H1 (cell line): ENCODE measurements at regions not wholly inside any gene's neighbourhood (a gene's known extent, or its start where the extent isn't known, plus 50 kb on each side); places are given as distances from the start of the nearest gene placed in this dataset.

Experiments
- CTCF ChIA-PET: fragments of 300-600 bp; sonication (Branson Sonifier 250); formaldehyde crosslinking; loops from one replicate; lab custom pipeline; 2021; ENCODE audit not compliant: partially characterized antibody; lab: Charles Lee
- POLR2A ChIA-PET: fragments of 300-600 bp; sonication (Branson Sonifier 250); formaldehyde crosslinking; loops from one replicate; lab custom pipeline; 2021; ENCODE audit warnings: inconsistent platforms; ENCODE audit not compliant: partially characterized antibody; lab: Charles Lee
- DNase-seq, 2 experiments: peaks; one replicate each; pipeline versions ENCODE4 v3.0.0 to v3.0.0-alpha.2; 2010 to 2022; ENCODE audit warnings: low spot score in 2 of 2, low read depth in 1 of 2, mixed read lengths in 1 of 2
- FAIRE-seq: peaks from 2 replicates; lab custom pipeline; 2011; peaks lifted over from hg19 to GRCh38; lab: Jason Lieb, UNC
- H2AFZ ChIP-seq: 2 replicates; pipeline ENCODE4 v1.8.1; 2012; ENCODE audit warnings: low read length, inconsistent platforms
- H2AK5ac ChIP-seq: 2 replicates; pipeline ENCODE4 v1.6.1; 2013; ENCODE audit warnings: low read depth, low read length
- H2BK120ac ChIP-seq: replicated peaks from 2 replicates; pipeline ENCODE3; 2013; ENCODE audit warnings: low read depth, low read length, inconsistent platforms
- H2BK12ac ChIP-seq: 2 replicates; pipeline ENCODE4 v1.6.1; 2013; ENCODE audit warnings: low read depth, low read length
- H2BK15ac ChIP-seq: 2 replicates; pipeline ENCODE4 v1.6.1; 2013; ENCODE audit warnings: low read length
- H2BK20ac ChIP-seq: 2 replicates; pipeline ENCODE4 v1.6.1; 2013; ENCODE audit warnings: low read length
- H2BK5ac ChIP-seq: 2 replicates; pipeline ENCODE4 v1.6.1; 2013; ENCODE audit warnings: low read depth, low read length
- H3K14ac ChIP-seq: 2 replicates; pipeline ENCODE4 v1.6.1; 2013; ENCODE audit warnings: inconsistent platforms; ENCODE audit not compliant: insufficient read length
- H3K18ac ChIP-seq: 2 replicates; pipeline ENCODE4 v1.6.1; 2013; ENCODE audit warnings: low read length; ENCODE audit errors: extremely low read depth
- H3K23ac ChIP-seq: 2 replicates; pipeline ENCODE4 v1.6.1; 2013; ENCODE audit warnings: inconsistent platforms; ENCODE audit not compliant: insufficient read length
- H3K23me2 ChIP-seq: 2 replicates; pipeline ENCODE4 v1.6.1; 2013; ENCODE audit warnings: low read depth, low read length
- H3K27ac ChIP-seq: 2 replicates; pipeline ENCODE4 v1.6.1; 2011; ENCODE audit warnings: low read depth, low read length, inconsistent platforms
- H3K27me3 ChIP-seq, 4 experiments: replicated peaks in 1 of 4; 1 replicate in 1 of 4; 2 replicates in 3 of 4; pipeline versions ENCODE4 v1.6.1 to v1.8.1; 2011 to 2013; ENCODE audit warnings: low read length in 3 of 4, mild to moderate bottlenecking in 3 of 4, inconsistent platforms in 2 of 4, mixed read lengths in 2 of 4, moderate library complexity in 1 of 4; ENCODE audit not compliant: control insufficient read depth in 3 of 4, insufficient read depth in 3 of 4; ENCODE audit errors: extremely low read depth in 1 of 4
- H3K36me3 ChIP-seq, 4 experiments: 2 replicates each; pipeline versions ENCODE4 v1.6.1 to v1.8.1; 2011 to 2013; ENCODE audit warnings: mild to moderate bottlenecking in 4 of 4, low read length in 3 of 4, moderate library complexity in 2 of 4, control low read depth in 1 of 4, inconsistent platforms in 1 of 4; ENCODE audit not compliant: insufficient read depth in 4 of 4, control insufficient read depth in 2 of 4
- H3K4ac ChIP-seq: replicated peaks from 2 replicates; pipeline ENCODE3; 2013; ENCODE audit warnings: low read length, low read depth, mixed read lengths, inconsistent platforms; ENCODE audit not compliant: insufficient read length
- H3K4me1 ChIP-seq, 4 experiments: replicated peaks in 1 of 4; 1 replicate in 1 of 4; 2 replicates in 3 of 4; pipeline versions ENCODE4 v1.6.1 to v1.8.1; 2011 to 2013; ENCODE audit warnings: low read length in 3 of 4, inconsistent platforms in 2 of 4, mixed read lengths in 1 of 4; ENCODE audit not compliant: insufficient read depth in 4 of 4, control insufficient read depth in 3 of 4
- H3K4me2 ChIP-seq, 2 experiments: 2 replicates each; pipeline versions ENCODE4 v1.6.1 to v1.8.1; 2011 to 2013; ENCODE audit warnings: low read depth in 2 of 2, low read length in 2 of 2, control low read depth in 1 of 2, inconsistent platforms in 1 of 2, mild to moderate bottlenecking in 1 of 2; ENCODE audit not compliant: insufficient read depth in 1 of 2
- H3K4me3 ChIP-seq, 4 experiments: fragments of 200-600, 300-600 bp in 1 of 4; sonication (generic), shearing (Covaris generic), sonication (Bioruptor Twin) in 1 of 4; 2 replicates each; pipeline versions ENCODE4 v1.5.1 to v1.8.1; 2011 to 2016; ENCODE audit warnings: low read length in 4 of 4, low read depth in 3 of 4, control low read depth in 2 of 4, inconsistent platforms in 2 of 4, mild to moderate bottlenecking in 2 of 4, mixed read lengths in 1 of 4, moderate library complexity in 1 of 4; ENCODE audit not compliant: insufficient read depth in 2 of 4; ENCODE audit errors: extremely low read depth in 1 of 4
- H3K56ac ChIP-seq: replicated peaks from 2 replicates; pipeline ENCODE3; 2013; ENCODE audit warnings: low read depth, mild to moderate bottlenecking, mixed read lengths, low read length, inconsistent platforms; ENCODE audit not compliant: insufficient read length
- H3K79me1 ChIP-seq: 2 replicates; pipeline ENCODE4 v1.6.1; 2013; ENCODE audit warnings: low read depth, low read length, control low read depth
- H3K79me2 ChIP-seq, 2 experiments: 2 replicates each; pipeline versions ENCODE4 v1.6.1 to v1.8.1; 2012 to 2013; ENCODE audit warnings: low read length in 2 of 2, mild to moderate bottlenecking in 2 of 2, inconsistent platforms in 1 of 2; ENCODE audit not compliant: insufficient read depth in 2 of 2, control insufficient read depth in 1 of 2
- H3K9ac ChIP-seq, 4 experiments: replicated peaks in 1 of 4; 1 replicate in 1 of 4; 2 replicates in 3 of 4; pipeline versions ENCODE4 v1.6.1 to v1.8.1; 2011 to 2013; ENCODE audit warnings: low read depth in 3 of 4, low read length in 3 of 4, control low read depth in 2 of 4, mild to moderate bottlenecking in 2 of 4, moderate library complexity in 2 of 4, inconsistent platforms in 1 of 4; ENCODE audit errors: extremely low read depth in 1 of 4
- H3K9me3 ChIP-seq, 2 experiments: 2 replicates each; pipeline versions ENCODE4 v1.6.1 to v1.8.1; 2012 to 2013; ENCODE audit warnings: mild to moderate bottlenecking in 2 of 2, moderate library complexity in 2 of 2, control low read depth in 1 of 2, inconsistent platforms in 1 of 2, low read depth in 1 of 2, low read length in 1 of 2, mixed read lengths in 1 of 2; ENCODE audit not compliant: insufficient read depth in 2 of 2
- H4K20me1 ChIP-seq, 2 experiments: replicated peaks in 1 of 2; 2 replicates each; pipeline versions ENCODE3 to v1.8.1; 2011 to 2013; ENCODE audit warnings: inconsistent platforms in 2 of 2, low read length in 2 of 2, mild to moderate bottlenecking in 1 of 2; ENCODE audit not compliant: insufficient read depth in 2 of 2, control insufficient read depth in 1 of 2
- H4K5ac ChIP-seq: 2 replicates; pipeline ENCODE4 v1.6.1; 2013; ENCODE audit warnings: low read length, low read depth, mixed read lengths, inconsistent platforms; ENCODE audit not compliant: insufficient read length
- H4K8ac ChIP-seq: 2 replicates; pipeline ENCODE4 v1.8.0; 2013; ENCODE audit warnings: mild to moderate bottlenecking, moderate library complexity, low read length, inconsistent platforms; ENCODE audit not compliant: insufficient read depth; ENCODE audit errors: extremely low read depth
- H4K91ac ChIP-seq: replicated peaks from 2 replicates; pipeline ENCODE3; 2013; ENCODE audit warnings: low read length, mixed read lengths, inconsistent platforms; ENCODE audit not compliant: insufficient read length
- CEBPB ChIP-seq: IDR thresholded peaks from 2 replicates; pipeline ENCODE4 v1.6.1; 2012; ENCODE audit warnings: low read depth, low read length
- KDM1A ChIP-seq: fragments of 200-600, 300-600 bp; sonication (generic); IDR thresholded peaks from 2 replicates; pipeline ENCODE4 v1.7.1; 2016; ENCODE audit warnings: mild to moderate bottlenecking, low read length, borderline replicate concordance
- POU5F1 ChIP-seq: IDR thresholded peaks from 2 replicates; pipeline ENCODE4 v1.6.1; 2011; ENCODE audit warnings: low read depth, mild to moderate bottlenecking, low read length, moderate library complexity
- SP1 ChIP-seq: IDR thresholded peaks from 2 replicates; pipeline ENCODE4 v1.6.1; 2011; ENCODE audit warnings: low read depth, low read length
- SUZ12 ChIP-seq: fragments of 200-600 bp; sonication (generic); IDR thresholded peaks from 2 replicates; pipeline ENCODE4 v1.6.1; 2012; ENCODE audit warnings: mild to moderate bottlenecking, inconsistent platforms, low read length, moderate library complexity, mixed read lengths
- USF2 ChIP-seq: IDR thresholded peaks from 2 replicates; pipeline ENCODE4 v1.6.1; 2011; ENCODE audit warnings: low read length, improper control_type of control experiment
- WGBS, 2 experiments: shearing (Covaris generic) in 1 of 2; methylation state at CpG; one replicate each; pipeline versions ENCODE4 v1.1.6 to v1.1.7; 2013 to 2015; ENCODE audit warnings: low lambda C conversion rate in 2 of 2, mixed read lengths in 2 of 2, inconsistent platforms in 1 of 2, low coverage in 1 of 2, missing lambda C conversion rate in 1 of 2; ENCODE audit not compliant: insufficient replicate concordance in 2 of 2, insufficient coverage in 1 of 2, insufficient read length in 1 of 2; ENCODE audit errors: extremely low coverage in 1 of 2, missing lambda C conversion rate in 1 of 2; 5-methylcytosine and 5-hydroxymethylcytosine counted together

GRCh38 chr2:129820908-129821307 lies 158.6 kb upstream of the RAB6C start:
- Histone ChIP-seq H2AK5ac (no peak overlapping the region), H3K23me2 (no peaks in the 10 kb centered on the region), H3K79me1 (no peaks in the 10 kb centered on the region), H3K27ac (no peak overlapping the region), H3K4me2 (no peak overlapping the region), H3K4ac (no peak overlapping the region), H2BK15ac (no peak overlapping the region), H3K14ac (no peak overlapping the region), H3K18ac (no peak overlapping the region), H4K8ac (peak overlapping the region; percentile 62; the same call in 1 of the 2 replicates), H3K23ac (no peak overlapping the region), H3K79me2 (no peaks in the 10 kb centered on the region), H3K56ac (no peak overlapping the region), H3K36me3 (no peaks in the 10 kb centered on the region), H4K91ac (no peak overlapping the region), H4K20me1 (no peaks in the 10 kb centered on the region), H2BK20ac (no peak overlapping the region), H2BK12ac (no peak overlapping the region), H3K9ac (no peak overlapping the region), H3K4me3 (no peak overlapping the region), H4K5ac (no peak overlapping the region), H2BK5ac (no peak overlapping the region), H3K27me3 (no peaks in the 10 kb centered on the region), H3K4me1 (peaks cover 0 to 2% (median 0%) of the 10 kb centered on the region in 4 experiments; a peak in 1 of 7 replicates), H2AFZ (no peak overlapping the region), H2BK120ac (no peak overlapping the region), H3K9me3 (peaks cover 7 to 12% of the 10 kb centered on the region in 2 experiments; a peak in 3 of 4 replicates)
- POLR2A ChIA-PET, result no interaction called here
- FAIRE-seq, result no peak
- CTCF ChIA-PET, result interaction anchor here (0.9 to 1.3 kb wide), 2 partner anchors 19 to 38 kb away, joined by 3 read pairs; no protein-coding TSS in a partner anchor
- DNase-seq, result no peak
- WGBS, 2 experiments, result 96% methylated on average over 6 of the region's 6 CpGs; no CpG with 5 or more reads in 1 of the 2 experiments
- no peak for TF ChIP-seq CEBPB
- TF ChIP-seq KDM1A, result no peak
- TF ChIP-seq SUZ12, result no peak
- TF ChIP-seq USF2, result no peak
- TF ChIP-seq POU5F1, result no peak
- no peak for TF ChIP-seq SP1
